PC-9 (cell line): ENCODE measurements at regions not wholly inside any gene's neighbourhood (a gene's known extent, or its start where the extent isn't known, plus 50 kb on each side); places are given as distances from the start of the nearest gene placed in this dataset.

Source experiments
- BruUV-seq: library from RNA; stranded (reverse); fragments of 400-500 nt; replicated peaks from 2 replicates; lab custom pipeline; 2021; lab: Mats Ljungman, UMichigan
- CTCF ChIA-PET: fragments of 300-600 bp; sonication (Branson Sonifier 250); formaldehyde crosslinking; loops from one replicate; lab custom pipeline; 2022; ENCODE audit warnings: antibody characterized with exemption; lab: Charles Lee
- POLR2A ChIA-PET: fragments of 300-600 bp; sonication (Branson Sonifier 250); formaldehyde crosslinking; loops from one replicate; lab custom pipeline; 2022; ENCODE audit warnings: antibody characterized with exemption; ENCODE audit not compliant: unreplicated experiment; lab: Charles Lee
- DNase-seq, 2 experiments: peaks; one replicate each; pipeline versions ENCODE4 v3.0.0 to v3.0.0-alpha.2; 2015 to 2022; ENCODE audit warnings: mixed read lengths in 1 of 2
- H2AFZ ChIP-seq: fragments of 200-600 bp; sonication (generic); 2 replicates; pipeline ENCODE4 v1.8.1; 2017; ENCODE audit warnings: antibody characterized with exemption
- H3F3A ChIP-seq: fragments of 200-600 bp; sonication (generic); 2 replicates; pipeline ENCODE4 v1.8.1; 2017; ENCODE audit warnings: antibody characterized with exemption, mild to moderate bottlenecking, low read depth; ENCODE audit not compliant: insufficient read depth
- H3K27ac ChIP-seq: fragments of 200-600 bp; sonication (generic); 2 replicates; pipeline ENCODE4 v1.6.1; 2016; ENCODE audit warnings: mixed run types
- H3K27me3 ChIP-seq: fragments of 200-600 bp; sonication (generic); 2 replicates; pipeline ENCODE4 v1.6.1; 2016; ENCODE audit warnings: low read depth, mixed run types; ENCODE audit not compliant: insufficient read depth
- H3K36me3 ChIP-seq: fragments of 200-600 bp; sonication (generic); 2 replicates; pipeline ENCODE4 v1.6.1; 2016; ENCODE audit warnings: low read depth, mixed run types
- H3K4me1 ChIP-seq: fragments of 200-600 bp; sonication (generic); replicated peaks from 2 replicates; pipeline ENCODE4 v1.6.1; 2016; ENCODE audit warnings: mixed run types; ENCODE audit not compliant: insufficient read depth
- H3K4me2 ChIP-seq: fragments of 200-600 bp; sonication (generic); 2 replicates; pipeline ENCODE4 v1.6.1; 2017; ENCODE audit warnings: mixed run types
- H3K4me3 ChIP-seq: fragments of 200-600 bp; sonication (generic); 2 replicates; pipeline ENCODE4 v1.6.1; 2016; ENCODE audit warnings: mixed run types
- H3K79me2 ChIP-seq: fragments of 200-600 bp; sonication (generic); 2 replicates; pipeline ENCODE4 v1.6.1; 2017; ENCODE audit warnings: low read depth, mixed run types
- H3K9me2 ChIP-seq: fragments of 200-600 bp; sonication (generic); 2 replicates; pipeline ENCODE4 v1.8.1; 2017; ENCODE audit warnings: mild to moderate bottlenecking; ENCODE audit not compliant: insufficient read depth
- H3K9me3 ChIP-seq: fragments of 200-600 bp; sonication (generic); 2 replicates; pipeline ENCODE4 v1.8.1; 2016; ENCODE audit warnings: low read depth; ENCODE audit not compliant: insufficient read depth
- H4K20me1 ChIP-seq: fragments of 200-600 bp; sonication (generic); 2 replicates; pipeline ENCODE4 v1.8.1; 2017; ENCODE audit not compliant: insufficient read depth
- EZH2 ChIP-seq: fragments of 200-600 bp; sonication (generic); IDR thresholded peaks from 2 replicates; pipeline ENCODE4 v1.8.0; 2017; ENCODE audit warnings: antibody characterized with exemption, low read depth
- intact Hi-C: fragments of 100-400 bp; cut with micrococcal nuclease; formaldehyde crosslinking; loops from one replicate; pipeline ENCODE4 v1.10.0; 2022; ENCODE audit not compliant: unreplicated experiment
- TF ChIP-seq, protein P1 (sequence below): fragments of 200-600 bp; sonication (generic); conservative IDR thresholded peaks from 2 replicates; pipeline ENCODE4 v1.6.1; 2017; ENCODE audit warnings: mixed run types, antibody characterized with exemption, mild to moderate bottlenecking, moderate library complexity

DNA sequence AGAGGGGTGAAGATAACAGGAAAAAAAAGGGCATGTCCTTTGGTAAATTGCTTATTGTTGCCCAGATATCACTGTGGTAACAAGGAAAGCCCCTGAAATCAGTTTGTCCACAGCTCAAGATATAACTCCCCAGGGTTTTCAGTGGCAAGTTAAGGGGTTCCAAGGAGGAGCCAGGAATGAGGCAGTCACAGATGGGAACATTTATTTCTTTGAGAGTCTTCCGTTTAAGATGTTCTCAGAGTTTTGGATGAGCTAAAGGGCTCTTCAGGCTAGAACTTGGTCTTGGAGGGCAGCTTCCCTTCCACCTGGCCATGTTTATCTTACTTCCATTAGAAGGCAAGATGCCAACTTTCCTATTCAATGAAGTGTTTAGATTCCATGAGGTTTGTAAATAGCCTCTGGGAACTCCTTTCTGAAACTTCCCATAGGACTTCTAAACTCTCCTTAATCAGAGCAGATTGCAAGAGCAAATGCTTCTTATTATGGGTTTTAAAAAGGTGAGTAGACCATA lies 277.6 kb upstream of the TNC start:
- peak in 1 of 2 experiments; percentile 55 for DNase-seq
- H3F3A ChIP-seq, result peaks cover 9% of the 10 kb centered on the region; the same call in 1 of the 2 replicates
- no peak overlapping the region for H3K27ac ChIP-seq
- no peak overlapping the region for H2AFZ ChIP-seq
- peaks cover 34% of the 10 kb centered on the region for H3K4me1 ChIP-seq
- TF ChIP-seq, protein P1, sequence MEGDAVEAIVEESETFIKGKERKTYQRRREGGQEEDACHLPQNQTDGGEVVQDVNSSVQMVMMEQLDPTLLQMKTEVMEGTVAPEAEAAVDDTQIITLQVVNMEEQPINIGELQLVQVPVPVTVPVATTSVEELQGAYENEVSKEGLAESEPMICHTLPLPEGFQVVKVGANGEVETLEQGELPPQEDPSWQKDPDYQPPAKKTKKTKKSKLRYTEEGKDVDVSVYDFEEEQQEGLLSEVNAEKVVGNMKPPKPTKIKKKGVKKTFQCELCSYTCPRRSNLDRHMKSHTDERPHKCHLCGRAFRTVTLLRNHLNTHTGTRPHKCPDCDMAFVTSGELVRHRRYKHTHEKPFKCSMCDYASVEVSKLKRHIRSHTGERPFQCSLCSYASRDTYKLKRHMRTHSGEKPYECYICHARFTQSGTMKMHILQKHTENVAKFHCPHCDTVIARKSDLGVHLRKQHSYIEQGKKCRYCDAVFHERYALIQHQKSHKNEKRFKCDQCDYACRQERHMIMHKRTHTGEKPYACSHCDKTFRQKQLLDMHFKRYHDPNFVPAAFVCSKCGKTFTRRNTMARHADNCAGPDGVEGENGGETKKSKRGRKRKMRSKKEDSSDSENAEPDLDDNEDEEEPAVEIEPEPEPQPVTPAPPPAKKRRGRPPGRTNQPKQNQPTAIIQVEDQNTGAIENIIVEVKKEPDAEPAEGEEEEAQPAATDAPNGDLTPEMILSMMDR, result no peak
- no peak for TF ChIP-seq EZH2
- H3K4me3 ChIP-seq, result no peak overlapping the region
- no peaks in the 10 kb centered on the region for H4K20me1 ChIP-seq
- no peaks in the 10 kb centered on the region for H3K36me3 ChIP-seq
- no peaks in the 10 kb centered on the region for H3K9me3 ChIP-seq
- no peaks in the 10 kb centered on the region for H3K27me3 ChIP-seq
- no peaks in the 10 kb centered on the region for H3K9me2 ChIP-seq
- no TSS peak for BruUV-seq
- POLR2A ChIA-PET, result interaction anchor here (0.6 kb wide), 4 partner anchors 53 to 1273 kb away, joined by 3 to 12 read pairs (median 8); no protein-coding TSS in a partner anchor
- no peaks in the 10 kb centered on the region for H3K79me2 ChIP-seq
- CTCF ChIA-PET, result no interaction called here
- intact Hi-C loops, result no loop called here
- peak overlapping the region; percentile 25; the same call in 1 of the 2 replicates for H3K4me2 ChIP-seq

DNA sequence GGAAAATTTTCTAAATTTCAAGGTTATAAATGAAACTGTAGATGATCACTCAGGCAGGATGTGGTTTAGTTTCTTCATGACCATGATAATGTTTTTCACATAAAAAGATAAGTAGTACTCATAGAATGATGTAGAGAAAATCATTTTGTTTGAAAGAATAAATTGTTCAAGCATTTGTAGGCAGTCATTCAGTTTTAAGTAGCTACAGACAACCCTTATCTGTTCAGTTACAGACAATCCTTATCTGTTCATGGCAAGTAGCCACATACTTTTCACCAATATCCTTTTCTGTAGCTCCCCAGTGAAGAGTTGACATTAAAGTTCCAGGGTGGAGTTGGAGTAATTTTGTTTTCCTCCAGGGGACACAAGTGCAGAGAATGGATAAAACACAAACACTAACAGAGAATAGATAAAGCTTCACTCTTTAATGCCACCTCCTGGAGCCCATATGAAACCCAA lies 278.1 kb upstream of the TNC start:
- no peak for TF ChIP-seq EZH2
- TF ChIP-seq, protein P1, result no peak

DNA sequence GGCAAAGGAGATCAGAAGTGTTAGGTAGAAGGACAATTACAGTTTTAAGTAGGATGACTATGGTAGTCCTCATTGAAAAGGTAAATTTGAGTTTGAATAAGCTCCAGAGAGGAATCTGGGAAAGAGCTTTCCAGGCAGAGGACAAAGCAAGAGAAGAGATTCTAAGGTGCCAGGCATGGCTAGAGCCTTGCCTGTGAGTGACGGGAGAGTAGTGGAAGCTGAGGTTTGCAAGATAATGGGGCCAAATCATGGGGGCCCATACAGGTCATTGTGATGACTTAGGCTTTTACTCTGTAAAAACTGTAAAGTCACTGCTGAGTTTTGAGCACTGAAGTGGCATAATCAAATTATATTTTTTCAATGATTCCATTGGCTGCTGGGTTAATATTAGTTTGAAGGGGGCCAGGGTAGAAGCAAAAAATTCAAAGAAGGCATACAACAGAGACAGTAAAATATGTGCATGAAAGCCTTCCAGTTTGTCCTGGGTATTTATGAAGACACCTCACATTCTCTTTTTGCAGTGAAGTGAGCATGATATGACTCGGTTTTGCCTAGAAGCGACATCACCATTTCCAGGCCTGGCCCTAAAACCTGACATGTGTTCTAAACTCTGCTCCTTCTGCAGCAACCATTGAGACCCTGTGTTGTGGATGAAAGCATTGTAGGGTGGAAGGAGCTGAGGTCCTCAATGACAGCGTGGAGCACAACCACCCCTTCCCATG lies 279.8 kb upstream of the TNC start:
- BruUV-seq, result no TSS peak
- H4K20me1 ChIP-seq, result no peaks in the 10 kb centered on the region
- no peak overlapping the region for H3K27ac ChIP-seq
- H3K79me2 ChIP-seq, result no peaks in the 10 kb centered on the region
- no peaks in the 10 kb centered on the region for H3K9me3 ChIP-seq
- DNase-seq, result no peak
- no peak overlapping the region for H2AFZ ChIP-seq
- H3K4me2 ChIP-seq, result no peak overlapping the region
- H3K36me3 ChIP-seq, result no peaks in the 10 kb centered on the region
- no peaks in the 10 kb centered on the region for H3K27me3 ChIP-seq
- peaks cover 34% of the 10 kb centered on the region for H3K4me1 ChIP-seq
- ChIA-PET CTCF (no interaction called here), POLR2A (no interaction called here)
- peaks cover 9% of the 10 kb centered on the region; the same call in 1 of the 2 replicates for H3F3A ChIP-seq
- H3K4me3 ChIP-seq, result no peak overlapping the region
- intact Hi-C loops, result no loop called here
- no peaks in the 10 kb centered on the region for H3K9me2 ChIP-seq
- TF ChIP-seq, protein P1, result no peak
- no peak for TF ChIP-seq EZH2

More for the DNA sequence above, 278.1 kb upstream of the TNC start:
- peaks cover 9% of the 10 kb centered on the region; the same call in 1 of the 2 replicates for H3F3A ChIP-seq
- no peaks in the 10 kb centered on the region for H3K9me2 ChIP-seq
- no TSS peak for BruUV-seq
- no peaks in the 10 kb centered on the region for H3K27me3 ChIP-seq
- ChIA-PET POLR2A (interaction anchor here (0.6 kb wide), 2 partner anchors 18 to 1272 kb away, joined by 4 to 7 read pairs; no protein-coding TSS in a partner anchor), CTCF (no interaction called here)
- H3K27ac ChIP-seq, result no peak overlapping the region
- no peaks in the 10 kb centered on the region for H3K9me3 ChIP-seq
- H3K4me1 ChIP-seq, result peaks cover 34% of the 10 kb centered on the region
- H3K4me2 ChIP-seq, result peak overlapping the region; percentile 25
- H3K36me3 ChIP-seq, result no peaks in the 10 kb centered on the region
- no peak overlapping the region for H2AFZ ChIP-seq
- intact Hi-C loops, result no loop called here
- H4K20me1 ChIP-seq, result no peaks in the 10 kb centered on the region
- DNase-seq, result no peak
- no peak overlapping the region for H3K4me3 ChIP-seq
- H3K79me2 ChIP-seq, result no peaks in the 10 kb centered on the region
